Sigmoid colon (tissue), 6 donors: ENCODE measurements at regions not wholly inside any gene's neighbourhood (a gene's known extent, or its start where the extent isn't known, plus 50 kb on each side); places are given as distances from the start of the nearest gene placed in this dataset.
"Not testable (repeated sequence)": the region's sequence is repeated elsewhere in the genome, so short reads cannot be mapped to it uniquely, and the experiment has no call there.

Experiments used
- DNase-seq: peaks from one replicate; pipeline ENCODE4 v3.0.0-alpha.2; 2019
- H3K27ac ChIP-seq, 4 donors: fragments of 200-600 bp; sonication (generic); one replicate each; pipeline ENCODE4 v1.5.1; 2016 to 2019; ENCODE audit warnings: mild to moderate bottlenecking in 1 of 4
- H3K27me3 ChIP-seq, 3 donors: fragments of 200-600 bp; sonication (generic); one replicate each; pipeline ENCODE4 v1.5.1; 2019; ENCODE audit warnings: mild to moderate bottlenecking in 1 of 3
- H3K36me3 ChIP-seq, 4 donors: fragments of 200-600 bp; sonication (generic); one replicate each; pipeline ENCODE4 v1.5.1; 2016 to 2019
- H3K4me1 ChIP-seq, 4 donors: fragments of 200-600 bp; sonication (generic); one replicate each; pipeline ENCODE4 v1.5.1; 2017 to 2019
- H3K4me3 ChIP-seq, 4 donors: fragments of 200-600 bp; sonication (generic); one replicate each; pipeline ENCODE4 v1.5.1; 2017 to 2019; ENCODE audit warnings: mild to moderate bottlenecking in 2 of 4, moderate library complexity in 1 of 4
- H3K9me3 ChIP-seq, 4 donors: fragments of 200-600 bp in 3 of 4; sonication (generic) in 3 of 4; one replicate each; pipeline versions ENCODE4 v1.5.1 to v1.6.1; 2013 to 2019
- CTCF ChIP-seq, 4 experiments: fragments of 450-650 bp in 3 of 4; fragments of 200-600 bp in 1 of 4; IDR thresholded peaks; one replicate each; pipeline ENCODE4 v1.5.1; 2016 to 2019; ENCODE audit warnings: antibody characterized with exemption in 4 of 4, mild to moderate bottlenecking in 3 of 4, moderate library complexity in 2 of 4
- EP300 ChIP-seq, 4 donors: sonication (generic); formaldehyde crosslinking; IDR thresholded peaks; one replicate each; pipeline ENCODE4 v1.6.1; 2017; ENCODE audit warnings: antibody characterized with exemption in 4 of 4
- POLR2A ChIP-seq, 2 donors: fragments of 450-650 bp; IDR thresholded peaks; one replicate each; pipeline ENCODE4 v1.6.1; 2016; ENCODE audit warnings: antibody characterized with exemption in 2 of 2, mild to moderate bottlenecking in 2 of 2, moderate library complexity in 2 of 2
- POLR2AphosphoS5 ChIP-seq, 4 donors: sonication (generic); formaldehyde crosslinking; IDR thresholded peaks; one replicate each; pipeline ENCODE4 v1.6.1; 2017; ENCODE audit warnings: antibody characterized with exemption in 4 of 4
- WGBS, 2 donors: extraction: QIAGEN DNeasy Blood & Tissue Kit; methylation state at CpG; one replicate each; pipeline ENCODE4 v1.1.7; 2013; 5-methylcytosine and 5-hydroxymethylcytosine counted together
- intact Hi-C: fragments of 100-400 bp; cut with DNase I; formaldehyde crosslinking; loops from one replicate; pipeline ENCODE4 v1.15.1; 2023
- donor health status: healthy with polysubstance abuse.
- donor health status: healthy.

- TF ChIP-seq CTCF (IDR thresholded peaks at IDR 0.05) (no peak), POLR2AphosphoS5 (IDR thresholded peaks at IDR 0.05) (no peak), EP300 (IDR thresholded peaks at IDR 0.05) (no peak), POLR2A (IDR thresholded peaks at IDR 0.05) (no peak)
- intact Hi-C loops: no loop called here
- Histone ChIP-seq H3K27me3 (no peaks in the 10 kb centered on the region), H3K4me3 (no peak overlapping the region), H3K9me3 (no peaks in the 10 kb centered on the region), H3K27ac (no peak overlapping the region), H3K36me3 (no peaks in the 10 kb centered on the region), H3K4me1 (peaks cover 0 to 26% (median 16%) of the 10 kb centered on the region in 4 donors)
- no peak for DNase-seq
Measured at GRCh38 chr5:72637058-72637457, 129.8 kb upstream of the ZNF366 start.

- DNase-seq, H3K9me3 ChIP-seq, H3K36me3 ChIP-seq, H3K27ac ChIP-seq, intact Hi-C loops, H3K4me3 ChIP-seq, H3K27me3 ChIP-seq: not testable (repeated sequence)
- WGBS, 2 donors: 98% methylated on average over 2 of the region's 2 CpGs
- peaks cover 0 to 30% (median 16%) of the 10 kb centered on the region in 4 donors for H3K4me1 ChIP-seq
Measured at GRCh38 chr5:72636565-72636964, 129.4 kb upstream of the ZNF366 start.

DNA sequence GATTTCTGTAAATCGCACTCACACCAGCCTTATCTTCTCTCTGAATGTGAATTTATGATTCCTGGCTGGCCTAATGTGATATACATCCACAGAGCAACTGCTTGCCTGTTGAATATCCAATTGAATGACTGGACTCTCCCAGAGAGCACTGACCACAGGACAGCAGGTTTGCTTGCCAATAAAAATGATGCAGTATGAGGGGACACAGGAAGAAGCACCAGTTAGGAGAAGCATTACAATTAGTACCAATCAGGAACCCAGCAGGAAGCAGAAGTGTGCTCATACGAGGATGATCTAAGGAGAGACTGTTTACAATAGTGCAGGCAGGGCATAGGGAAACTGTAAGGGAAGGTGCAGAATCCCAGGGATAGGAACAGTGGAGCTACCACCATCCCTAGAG is 127.2 kb upstream of the ZNF366 start:
- no peak for TF ChIP-seq POLR2AphosphoS5 (IDR thresholded peaks at IDR 0.05)
- TF ChIP-seq EP300 (IDR thresholded peaks at IDR 0.05): no peak
- TF ChIP-seq CTCF (IDR thresholded peaks at IDR 0.05): no peak
- no peak for TF ChIP-seq POLR2A (IDR thresholded peaks at IDR 0.05)
- intact Hi-C loops: no loop called here

DNA sequence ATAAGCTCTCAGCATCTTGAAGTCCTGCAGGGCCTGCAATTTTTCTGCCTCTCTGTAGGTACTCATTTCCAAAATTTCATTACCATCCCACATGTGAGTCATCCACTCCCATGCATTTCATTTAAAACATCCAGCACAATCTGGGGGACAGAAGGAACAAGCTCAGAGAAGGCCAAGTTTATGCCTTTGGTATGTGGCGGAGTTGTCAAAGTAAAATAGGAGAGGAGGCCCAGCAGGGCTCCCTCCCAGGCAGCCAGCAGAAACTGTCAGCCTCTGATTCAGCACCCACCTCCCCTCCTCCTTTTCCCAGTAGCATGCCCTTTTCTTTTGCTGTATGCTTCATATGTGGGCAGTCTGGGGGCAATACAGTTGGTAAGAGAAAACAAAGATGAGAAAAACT is 126.4 kb upstream of the ZNF366 start:
- Histone ChIP-seq H3K4me1 (peaks cover 0 to 35% (median 23%) of the 10 kb centered on the region in 4 donors), H3K36me3 (no peaks in the 10 kb centered on the region), H3K27me3 (no peaks in the 10 kb centered on the region), H3K4me3 (no peak overlapping the region), H3K27ac (peak overlapping the region in 3 of 4 donors; percentile 29 to 65 (median 46)), H3K9me3 (no peaks in the 10 kb centered on the region)
- WGBS, 2 donors: 78 to 94% methylated on average over 1 of the region's 1 CpG
- TF ChIP-seq POLR2A (IDR thresholded peaks at IDR 0.05) (no peak), CTCF (IDR thresholded peaks at IDR 0.05) (no peak), POLR2AphosphoS5 (IDR thresholded peaks at IDR 0.05) (no peak), EP300 (IDR thresholded peaks at IDR 0.05) (no peak)
- no peak for DNase-seq
- intact Hi-C loops: no loop called here

More for the DNA sequence above, 127.2 kb upstream of the ZNF366 start:
- H3K4me1 ChIP-seq: peaks cover 0 to 30% (median 17%) of the 10 kb centered on the region in 4 donors
- H3K4me3 ChIP-seq: no peak overlapping the region
- 56 to 64% methylated on average over 2 of the region's 2 CpGs for WGBS, 2 donors
- no peaks in the 10 kb centered on the region for H3K27me3 ChIP-seq
- no peaks in the 10 kb centered on the region for H3K9me3 ChIP-seq
- no peak for DNase-seq
- H3K27ac ChIP-seq: peak overlapping the region in 1 of 4 donors; percentile 65
- H3K36me3 ChIP-seq: no peaks in the 10 kb centered on the region

DNA sequence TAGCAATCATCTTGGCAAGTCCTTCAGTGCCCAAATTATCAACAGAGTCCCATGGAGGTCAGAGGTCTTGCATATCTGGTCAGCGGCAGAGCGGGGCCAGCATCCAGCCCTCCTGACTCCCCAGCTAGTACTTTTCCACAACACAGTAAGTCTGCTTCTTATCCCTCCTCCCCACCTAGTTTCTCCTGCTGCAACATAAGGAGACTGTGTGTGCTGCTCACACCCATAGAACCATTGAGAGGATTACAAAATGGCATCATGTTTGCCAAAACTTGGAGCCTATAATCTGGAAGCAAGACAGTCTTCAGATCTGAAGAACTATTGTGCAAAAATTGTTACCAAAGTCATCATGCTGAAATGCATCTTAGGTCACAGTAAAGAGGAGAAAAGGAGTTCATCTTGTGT is 125.8 kb upstream of the ZNF366 start:
- no peaks in the 10 kb centered on the region for H3K27me3 ChIP-seq
- WGBS, 2 donors: 82 to 91% methylated on average over 2 of the region's 2 CpGs
- intact Hi-C loops: no loop called here
- no peak for TF ChIP-seq POLR2AphosphoS5 (IDR thresholded peaks at IDR 0.05)
- H3K4me3 ChIP-seq: no peak overlapping the region
- no peaks in the 10 kb centered on the region for H3K36me3 ChIP-seq
- peak overlapping the region in 3 of 4 donors; percentile 29 to 65 (median 46) for H3K27ac ChIP-seq
- H3K9me3 ChIP-seq: no peaks in the 10 kb centered on the region
- peak; percentile 69 for DNase-seq
- H3K4me1 ChIP-seq: peaks cover 0 to 35% (median 25%) of the 10 kb centered on the region in 4 donors

DNA sequence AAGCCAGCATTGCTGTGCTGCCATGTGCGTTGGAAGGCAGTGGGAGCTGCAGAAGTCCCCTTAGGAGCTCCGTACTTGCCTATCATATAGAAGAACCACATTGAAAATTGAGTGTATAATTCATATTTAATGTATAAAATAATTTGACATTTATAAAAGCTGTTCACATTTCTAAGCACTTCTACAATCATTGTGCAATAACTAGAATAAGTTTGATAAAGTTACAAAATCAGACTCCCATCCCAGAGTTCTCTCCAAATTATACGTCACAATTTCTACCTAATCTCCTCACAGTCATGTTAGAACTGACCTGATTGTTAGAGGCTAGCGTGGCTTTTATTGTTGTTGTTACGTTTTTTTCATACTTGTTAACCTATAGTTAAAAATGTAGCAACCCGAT is 123.5 kb upstream of the ZNF366 start:
- no peaks in the 10 kb centered on the region for H3K9me3 ChIP-seq
- H3K4me3 ChIP-seq: no peak overlapping the region
- H3K36me3 ChIP-seq: no peaks in the 10 kb centered on the region
- H3K27me3 ChIP-seq: no peaks in the 10 kb centered on the region
- intact Hi-C loops: no loop called here
- WGBS, 2 donors: 93 to 94% methylated on average over 6 of the region's 6 CpGs
- TF ChIP-seq EP300 (IDR thresholded peaks at IDR 0.05) (no peak), POLR2AphosphoS5 (IDR thresholded peaks at IDR 0.05) (no peak), POLR2A (IDR thresholded peaks at IDR 0.05) (no peak), CTCF (IDR thresholded peaks at IDR 0.05) (no peak)
- H3K27ac ChIP-seq: no peak overlapping the region
- peaks cover 0 to 35% (median 25%) of the 10 kb centered on the region in 4 donors for H3K4me1 ChIP-seq
- no peak for DNase-seq
